ENCODE measurements at regions not wholly inside any gene's neighbourhood (a gene's known extent, or its start where the extent isn't known, plus 50 kb on each side); places are given as distances from the start of the nearest gene placed in this dataset.
"Not testable (repeated sequence)": the region's sequence is repeated elsewhere in the genome, so short reads cannot be mapped to it uniquely, and the experiment has no call there.

- H3K36me3 Mint-ChIP-seq, result no peaks in the 10 kb centered on the region
- no peak overlapping the region for H3K27ac Mint-ChIP-seq
- H3K9me3 Mint-ChIP-seq, result peaks cover 4 to 5% of the 10 kb centered on the region in 2 donors
- ATAC-seq (no peak), DNase-seq (no peak)
- no peaks in the 10 kb centered on the region for H3K4me1 Mint-ChIP-seq
- Histone ChIP-seq H3K4me1 (ENCODE audit: control insufficient read depth, insufficient read depth, low read length) (no peaks in the 10 kb centered on the region), H3K9me3 (ENCODE audit: control insufficient read depth, insufficient read depth, low read length) (no peaks in the 10 kb centered on the region), H3K36me3 (ENCODE audit: control insufficient read depth, insufficient read depth, low read length) (no peaks in the 10 kb centered on the region), H3K27ac (ENCODE audit: low read length) (no peak overlapping the region), H3K4me3 (ENCODE audit: low read length) (no peak overlapping the region), H3K27me3 (ENCODE audit: control insufficient read depth, insufficient read depth, low read length) (no peaks in the 10 kb centered on the region)
- 90% methylated on average over 2 of the region's 2 CpGs for WGBS (ENCODE audit: insufficient coverage)
- no peak overlapping the region for H3K4me3 Mint-ChIP-seq
- TF ChIP-seq CTCF (IDR thresholded peaks at IDR 0.05), result no peak
- intact Hi-C loops (cut with micrococcal nuclease), result no loop called here
- H3K27me3 Mint-ChIP-seq (ENCODE audit: low read depth in 2 of 2), result no peaks in the 10 kb centered on the region
These were observed 199.3 kb upstream of the ADAMTS3 start for GRCh38 chr4:72768364-72768763.

- no peak overlapping the region for H3K27ac Mint-ChIP-seq
- WGBS (ENCODE audit: insufficient coverage), result 77% methylated on average over 2 of the region's 4 CpGs
These were observed 198.7 kb upstream of the ADAMTS3 start for GRCh38 chr4:72767618-72768302.

GRCh38 chr4:72765788-72766187 is 196.8 kb upstream of the ADAMTS3 start:
- H3K36me3 Mint-ChIP-seq; ATAC-seq; H3K27ac ChIP-seq (ENCODE audit: low read length); H3K4me1 Mint-ChIP-seq; H3K9me3 ChIP-seq (ENCODE audit: control insufficient read depth, insufficient read depth, low read length); H3K9me3 Mint-ChIP-seq; intact Hi-C loops (cut with micrococcal nuclease); H3K4me3 ChIP-seq (ENCODE audit: low read length); H3K27me3 ChIP-seq (ENCODE audit: control insufficient read depth, insufficient read depth, low read length); DNase-seq; H3K4me3 Mint-ChIP-seq; H3K4me1 ChIP-seq (ENCODE audit: control insufficient read depth, insufficient read depth, low read length); H3K36me3 ChIP-seq (ENCODE audit: control insufficient read depth, insufficient read depth, low read length); H3K27ac Mint-ChIP-seq; H3K27me3 Mint-ChIP-seq (ENCODE audit: low read depth in 2 of 2): not testable (repeated sequence)
- 93% methylated on average over 19 of the region's 19 CpGs for WGBS (ENCODE audit: insufficient coverage)

More at GRCh38 chr4:72767618-72768302, 198.7 kb upstream of the ADAMTS3 start:
- Histone ChIP-seq H3K4me1 (ENCODE audit: control insufficient read depth, insufficient read depth, low read length) (no peaks in the 10 kb centered on the region), H3K27me3 (ENCODE audit: control insufficient read depth, insufficient read depth, low read length) (no peaks in the 10 kb centered on the region), H3K27ac (ENCODE audit: low read length) (no peak overlapping the region), H3K9me3 (ENCODE audit: control insufficient read depth, insufficient read depth, low read length) (no peaks in the 10 kb centered on the region), H3K36me3 (ENCODE audit: control insufficient read depth, insufficient read depth, low read length) (no peaks in the 10 kb centered on the region), H3K4me3 (ENCODE audit: low read length) (no peak overlapping the region)
- TF ChIP-seq CTCF (IDR thresholded peaks at IDR 0.05), result no peak
- Mint-ChIP-seq H3K9me3 (peaks cover 4 to 7% of the 10 kb centered on the region in 2 donors), H3K4me1 (no peaks in the 10 kb centered on the region), H3K36me3 (no peaks in the 10 kb centered on the region), H3K4me3 (no peak overlapping the region), H3K27me3 (ENCODE audit: low read depth in 2 of 2) (no peaks in the 10 kb centered on the region)
- no peak for ATAC-seq
- intact Hi-C loops (cut with micrococcal nuclease), result no loop called here
- DNase-seq, result no peak

- Mint-ChIP-seq H3K9me3 (peaks cover 4 to 5% of the 10 kb centered on the region in 2 donors), H3K36me3 (no peaks in the 10 kb centered on the region), H3K4me3 (no peak overlapping the region), H3K27me3 (ENCODE audit: low read depth in 2 of 2) (no peaks in the 10 kb centered on the region), H3K4me1 (no peaks in the 10 kb centered on the region), H3K27ac (no peak overlapping the region)
- no peak for TF ChIP-seq CTCF (IDR thresholded peaks at IDR 0.05)
- H3K9me3 ChIP-seq (ENCODE audit: control insufficient read depth, insufficient read depth, low read length), result no peaks in the 10 kb centered on the region
- DNase-seq (no peak), ATAC-seq (no peak)
- H3K4me3 ChIP-seq (ENCODE audit: low read length), result no peak overlapping the region
- intact Hi-C loops (cut with micrococcal nuclease), result no loop called here
- H3K27ac ChIP-seq (ENCODE audit: low read length), result no peak overlapping the region
- no peaks in the 10 kb centered on the region for H3K4me1 ChIP-seq (ENCODE audit: control insufficient read depth, insufficient read depth, low read length)
- WGBS (ENCODE audit: insufficient coverage), result 87% methylated on average over 4 of the region's 5 CpGs
- H3K27me3 ChIP-seq (ENCODE audit: control insufficient read depth, insufficient read depth, low read length), result no peaks in the 10 kb centered on the region
- no peaks in the 10 kb centered on the region for H3K36me3 ChIP-seq (ENCODE audit: control insufficient read depth, insufficient read depth, low read length)
These were observed 192.5 kb upstream of the ADAMTS3 start for GRCh38 chr4:72761368-72762038.

- H3K36me3 ChIP-seq (ENCODE audit: control insufficient read depth, insufficient read depth, low read length); H3K36me3 Mint-ChIP-seq; H3K27ac Mint-ChIP-seq; H3K4me3 Mint-ChIP-seq; ATAC-seq; H3K27me3 Mint-ChIP-seq (ENCODE audit: low read depth in 2 of 2); DNase-seq; H3K27me3 ChIP-seq (ENCODE audit: control insufficient read depth, insufficient read depth, low read length); H3K4me1 Mint-ChIP-seq; H3K4me1 ChIP-seq (ENCODE audit: control insufficient read depth, insufficient read depth, low read length); intact Hi-C loops (cut with micrococcal nuclease); H3K4me3 ChIP-seq (ENCODE audit: low read length); H3K27ac ChIP-seq (ENCODE audit: low read length): not testable (repeated sequence)
- H3K9me3 ChIP-seq (ENCODE audit: control insufficient read depth, insufficient read depth, low read length), result peaks cover 16% of the 10 kb centered on the region
- H3K9me3 Mint-ChIP-seq, result peaks cover 10 to 23% of the 10 kb centered on the region in 2 donors
These were observed 184.4 kb upstream of the ADAMTS3 start for GRCh38 chr4:72753414-72753813.

Measured in natural killer cell (primary cell).